Spleen (tissue), 11 donors: ENCODE measurements at regions not wholly inside any gene's neighbourhood (a gene's known extent, or its start where the extent isn't known, plus 50 kb on each side); places are given as distances from the start of the nearest gene placed in this dataset.

ENCODE experiments used
- DNase-seq: peaks from one replicate; pipeline ENCODE4 v3.0.0-alpha.2; 2020
- H3K27ac ChIP-seq, 8 donors: fragments of 200-600 bp; sonication (generic) in 7 of 8; 1 replicate in 4 of 8; 2 replicates in 4 of 8; pipeline versions ENCODE4 v1.5.0 to v1.8.0; 2016 to 2021; ENCODE audit warnings: inconsistent platforms in 4 of 8, mild to moderate bottlenecking in 4 of 8, moderate library complexity in 1 of 8
- H3K27me3 ChIP-seq, 7 donors: fragments of 200-600 bp; sonication (generic) in 6 of 7; replicated peaks in 1 of 7; 1 replicate in 4 of 7; 2 replicates in 3 of 7; pipeline versions ENCODE4 v1.5.0 to v1.8.0; 2016 to 2021; ENCODE audit warnings: inconsistent platforms in 3 of 7, mild to moderate bottlenecking in 1 of 7
- H3K36me3 ChIP-seq, 6 donors: fragments of 200-600 bp; sonication (generic) in 5 of 6; 1 replicate in 4 of 6; 2 replicates in 2 of 6; pipeline versions ENCODE4 v1.5.0 to v1.8.0; 2016 to 2021; ENCODE audit warnings: inconsistent platforms in 2 of 6
- H3K4me1 ChIP-seq, 6 donors: fragments of 200-600 bp; sonication (generic) in 5 of 6; 1 replicate in 3 of 6; 2 replicates in 3 of 6; pipeline versions ENCODE4 v1.5.0 to v1.8.0; 2016 to 2021; ENCODE audit warnings: inconsistent platforms in 3 of 6
- H3K4me3 ChIP-seq, 8 donors: fragments of 200-600 bp; sonication (generic) in 7 of 8; 1 replicate in 4 of 8; 2 replicates in 4 of 8; pipeline versions ENCODE4 v1.5.0 to v1.8.0; 2016 to 2021; ENCODE audit warnings: inconsistent platforms in 4 of 8, mild to moderate bottlenecking in 4 of 8, moderate library complexity in 2 of 8
- H3K9me3 ChIP-seq, 8 donors: fragments of 200-600 bp; sonication (generic) in 7 of 8; 1 replicate in 4 of 8; 2 replicates in 4 of 8; pipeline versions ENCODE4 v1.5.0 to v1.8.0; 2016 to 2021; ENCODE audit warnings: inconsistent platforms in 4 of 8
- CTCF ChIP-seq, 11 experiments: fragments of 200-600 bp in 7 of 11; fragments of 450-650 bp in 4 of 11; sonication (generic) in 4 of 11; IDR thresholded peaks in 8 of 11; conservative IDR thresholded peaks in 3 of 11; 1 replicate in 7 of 11; 2 replicates in 4 of 11; pipeline versions ENCODE4 v1.4.0 to v1.8.0; 2016 to 2021; ENCODE audit warnings: antibody characterized with exemption in 11 of 11, inconsistent platforms in 4 of 11, mild to moderate bottlenecking in 1 of 11
- POLR2A ChIP-seq, 3 donors: fragments of 450-650 bp; IDR thresholded peaks; one replicate each; pipeline ENCODE4 v1.5.1; 2017; ENCODE audit warnings: antibody characterized with exemption in 3 of 3, mild to moderate bottlenecking in 1 of 3
- POLR2AphosphoS5 ChIP-seq, 3 donors: sonication (generic); formaldehyde crosslinking; IDR thresholded peaks; one replicate each; pipeline ENCODE4 v1.5.1; 2017; ENCODE audit warnings: antibody characterized with exemption in 3 of 3
- WGBS, 5 donors: extraction: QIAGEN DNeasy Blood & Tissue Kit in 3 of 5; methylation state at CpG; one replicate each; pipeline versions ENCODE4 v1.1.5 to v1.1.7; 2013 to 2018; 5-methylcytosine and 5-hydroxymethylcytosine counted together
- intact Hi-C: fragments of 100-400 bp; cut with DNase I; formaldehyde crosslinking; loops from one replicate; pipeline ENCODE4 v1.15.0; 2023; ENCODE audit warnings: low total_unique reads
- donor health status: healthy with polysubstance abuse.
- donor health status: DM: no; HTN: no; CAD: no; lungs with moderate emphysema.
- donor health status: DM: no; HTN: no; CAD: no.
- donor health status: Bipolar disorder and iron deficiency.
- donor health status: healthy.
- donor health status: DM: no; HTN: no; CAD: no.
- donor health status: DM: yes; HTN: yes; CAD: no.

- intact Hi-C loops: no loop called here
- 21 to 36% (median 32%) methylated on average over 11 of the region's 11 CpGs for WGBS, 5 donors
- no peaks in the 10 kb centered on the region for H3K36me3 ChIP-seq
- no peak for DNase-seq
- peaks cover 0 to 9% (median 0%) of the 10 kb centered on the region in 6 donors for H3K4me1 ChIP-seq
- H3K27me3 ChIP-seq: peaks cover 0 to 23% (median 0%) of the 10 kb centered on the region in 7 donors
- no peak overlapping the region for H3K4me3 ChIP-seq
- H3K9me3 ChIP-seq: peaks cover 0 to 9% (median 0%) of the 10 kb centered on the region in 8 donors
- H3K27ac ChIP-seq: peak overlapping the region in 1 of 8 donors; percentile 0
- TF ChIP-seq POLR2AphosphoS5 (IDR thresholded peaks at IDR 0.05) (no peak), POLR2A (IDR thresholded peaks at IDR 0.05) (no peak), CTCF (IDR thresholded peaks at IDR 0.05 in 8 of 11, conservative IDR thresholded peaks at IDR 0.05 in 3 of 11) (no peak)
Measured at GRCh38 chr9:79264511-79265355, 307.0 kb upstream of the TLE4 start.

- Histone ChIP-seq H3K36me3 (no peaks in the 10 kb centered on the region), H3K4me1 (peaks cover 0 to 9% (median 0%) of the 10 kb centered on the region in 6 donors), H3K4me3 (no peak overlapping the region), H3K9me3 (peaks cover 0 to 9% (median 0%) of the 10 kb centered on the region in 8 donors), H3K27me3 (peaks cover 0 to 12% (median 0%) of the 10 kb centered on the region in 7 donors), H3K27ac (no peak overlapping the region)
- no peak for DNase-seq
- intact Hi-C loops: no loop called here
- no peak for TF ChIP-seq POLR2AphosphoS5 (IDR thresholded peaks at IDR 0.05)
Measured at GRCh38 chr9:79266986-79267385, 304.8 kb upstream of the TLE4 start.

- Histone ChIP-seq H3K9me3 (no peaks in the 10 kb centered on the region), H3K27ac (no peak overlapping the region), H3K27me3 (peaks cover 0 to 11% (median 0%) of the 10 kb centered on the region in 7 donors), H3K4me3 (no peak overlapping the region), H3K4me1 (peaks cover 0 to 7% (median 0%) of the 10 kb centered on the region in 6 donors), H3K36me3 (no peaks in the 10 kb centered on the region)
- intact Hi-C loops: no loop called here
- no peak for TF ChIP-seq CTCF (IDR thresholded peaks at IDR 0.05 in 8 of 11, conservative IDR thresholded peaks at IDR 0.05 in 3 of 11)
- TF ChIP-seq POLR2A (IDR thresholded peaks at IDR 0.05): no peak
- TF ChIP-seq POLR2AphosphoS5 (IDR thresholded peaks at IDR 0.05): no peak
- no peak for DNase-seq
- 70 to 86% (median 75%) methylated on average over 2 of the region's 2 CpGs for WGBS, 5 donors
Measured at GRCh38 chr9:79268806-79269205, 303.0 kb upstream of the TLE4 start.

GRCh38 chr9:79273311-79273710, 298.5 kb upstream of the TLE4 start:
- H3K27ac ChIP-seq: no peak overlapping the region
- no peaks in the 10 kb centered on the region for H3K9me3 ChIP-seq
- TF ChIP-seq POLR2A (IDR thresholded peaks at IDR 0.05) (no peak), CTCF (IDR thresholded peaks at IDR 0.05 in 8 of 11, conservative IDR thresholded peaks at IDR 0.05 in 3 of 11) (no peak), POLR2AphosphoS5 (IDR thresholded peaks at IDR 0.05) (no peak)
- H3K27me3 ChIP-seq: no peaks in the 10 kb centered on the region
- intact Hi-C loops: no loop called here
- no peak overlapping the region for H3K4me3 ChIP-seq
- DNase-seq: no peak
- H3K4me1 ChIP-seq: no peaks in the 10 kb centered on the region
- 87 to 98% (median 93%) methylated on average over 3 of the region's 3 CpGs for WGBS, 5 donors
- H3K36me3 ChIP-seq: no peaks in the 10 kb centered on the region
